Activated T-cell treated with anti-CD3 and anti-CD28 coated beads for 24 hours (primary cell): ENCODE measurements at regions not wholly inside any gene's neighbourhood (a gene's known extent, or its start where the extent isn't known, plus 50 kb on each side); places are given as distances from the start of the nearest gene placed in this dataset.
"Not testable (repeated sequence)": the region's sequence is repeated elsewhere in the genome, so short reads cannot be mapped to it uniquely, and the experiment has no call there.

ENCODE experiments used
- DNase-seq: peaks from one replicate; pipeline ENCODE4 v3.0.0-alpha.2; 2020; ENCODE audit warnings: low read depth

- not testable (repeated sequence) for DNase-seq
Observed at GRCh38 chr9:63812822-63813221, 1472.2 kb downstream of the FOXD4L5 start.

GRCh38 chr9:63804205-63804604 is 1480.8 kb downstream of the FOXD4L5 start:
- not testable (repeated sequence) for DNase-seq

- not testable (repeated sequence) for DNase-seq
Observed at GRCh38 chr9:63794081-63794685, 1490.8 kb downstream of the FOXD4L5 start.

- not testable (repeated sequence) for DNase-seq
Observed at GRCh38 chr9:63787454-63787853, 1497.6 kb downstream of the FOXD4L5 start.

GRCh38 chr9:63785059-63785458 is 1500.0 kb downstream of the FOXD4L5 start:
- DNase-seq = not testable (repeated sequence)

GRCh38 chr9:63784421-63784820 is 1500.6 kb downstream of the FOXD4L5 start:
- DNase-seq = not testable (repeated sequence)

- DNase-seq = not testable (repeated sequence)
Observed at GRCh38 chr9:63781817-63782439, 1503.1 kb downstream of the FOXD4L5 start.

- not testable (repeated sequence) for DNase-seq
Observed at GRCh38 chr9:63781390-63781789, 1503.6 kb downstream of the FOXD4L5 start.

GRCh38 chr9:63776220-63776619 is 1508.8 kb downstream of the FOXD4L5 start:
- DNase-seq = not testable (repeated sequence)

GRCh38 chr9:63775092-63775426 is 1510.0 kb downstream of the FOXD4L5 start:
- DNase-seq = not testable (repeated sequence)

- not testable (repeated sequence) for DNase-seq
Observed at GRCh38 chr9:63774369-63775091, 1510.5 kb downstream of the FOXD4L5 start.

GRCh38 chr9:63762230-63762629 is 1522.8 kb downstream of the FOXD4L5 start:
- DNase-seq = not testable (repeated sequence)

GRCh38 chr9:63729021-63729420 is 1556.0 kb downstream of the FOXD4L5 start:
- not testable (repeated sequence) for DNase-seq

GRCh38 chr9:63728287-63728686 is 1556.7 kb downstream of the FOXD4L5 start:
- DNase-seq = no peak

- not testable (repeated sequence) for DNase-seq
Observed at GRCh38 chr9:63708285-63708684, 1576.7 kb downstream of the FOXD4L5 start.

GRCh38 chr9:63704456-63704855 is 1580.6 kb downstream of the FOXD4L5 start:
- not testable (repeated sequence) for DNase-seq

GRCh38 chr9:63703670-63704069 is 1581.3 kb downstream of the FOXD4L5 start:
- not testable (repeated sequence) for DNase-seq

GRCh38 chr9:63703138-63703665 is 1581.8 kb downstream of the FOXD4L5 start:
- not testable (repeated sequence) for DNase-seq
